ENCODE measurements at regions not wholly inside any gene's neighbourhood (a gene's known extent, or its start where the extent isn't known, plus 50 kb on each side); places are given as distances from the start of the nearest gene placed in this dataset.

GRCh38 chr9:26331223-26331622 lies 561.4 kb downstream of the CAAP1 start:
- in situ Hi-C loops (cut with HindIII; ENCODE audit: low pct_ligation_motif_present, low sequenced_read_pairs) = no loop called here

GRCh38 chr9:26329974-26330373 lies 562.6 kb downstream of the CAAP1 start:
- TF ChIP-seq CTCF (IDR thresholded peaks at IDR 0.05; ENCODE audit: low read depth, low read length, missing control alignments) = no peak
- in situ Hi-C loops (cut with HindIII; ENCODE audit: low pct_ligation_motif_present, low sequenced_read_pairs) = no loop called here
- no peak for DNase-seq
- Histone ChIP-seq H3K4me3 (ENCODE audit: low read depth, low read length) (no peak overlapping the region), H3K27me3 (replicated peaks) (no peaks in the 10 kb centered on the region), H3K27ac (no peak overlapping the region), H3K36me3 (replicated peaks) (no peaks in the 10 kb centered on the region)

More at GRCh38 chr9:26331223-26331622, 561.4 kb downstream of the CAAP1 start:
- Histone ChIP-seq H3K4me3 (ENCODE audit: low read depth, low read length) (no peak overlapping the region), H3K27ac (no peak overlapping the region), H3K27me3 (replicated peaks) (no peaks in the 10 kb centered on the region), H3K36me3 (replicated peaks) (no peaks in the 10 kb centered on the region)
- no peak for DNase-seq
- no peak for TF ChIP-seq CTCF (IDR thresholded peaks at IDR 0.05; ENCODE audit: low read depth, low read length, missing control alignments)

GRCh38 chr9:26326563-26326962 lies 566.0 kb downstream of the CAAP1 start:
- DNase-seq = peak; percentile 62
- no peaks in the 10 kb centered on the region for H3K27me3 ChIP-seq (replicated peaks)
- in situ Hi-C loops (cut with HindIII; ENCODE audit: low pct_ligation_motif_present, low sequenced_read_pairs) = no loop called here
- H3K36me3 ChIP-seq (replicated peaks) = no peaks in the 10 kb centered on the region
- peak; percentile 86 for TF ChIP-seq CTCF (IDR thresholded peaks at IDR 0.05; ENCODE audit: low read depth, low read length, missing control alignments)
- H3K27ac ChIP-seq = no peak overlapping the region
- H3K4me3 ChIP-seq (ENCODE audit: low read depth, low read length) = no peak overlapping the region

GRCh38 chr9:26325444-26325829 lies 567.2 kb downstream of the CAAP1 start:
- in situ Hi-C loops (cut with HindIII; ENCODE audit: low pct_ligation_motif_present, low sequenced_read_pairs) = no loop called here
- no peak overlapping the region for H3K27ac ChIP-seq
- no peaks in the 10 kb centered on the region for H3K27me3 ChIP-seq (replicated peaks)
- H3K4me3 ChIP-seq (ENCODE audit: low read depth, low read length) = no peak overlapping the region
- H3K36me3 ChIP-seq (replicated peaks) = no peaks in the 10 kb centered on the region
- no peak for TF ChIP-seq CTCF (IDR thresholded peaks at IDR 0.05; ENCODE audit: low read depth, low read length, missing control alignments)
- DNase-seq = no peak

GRCh38 chr9:26324786-26325443 lies 567.7 kb downstream of the CAAP1 start:
- H3K4me3 ChIP-seq (ENCODE audit: low read depth, low read length) = no peak overlapping the region
- H3K36me3 ChIP-seq (replicated peaks) = no peaks in the 10 kb centered on the region
- no peak for TF ChIP-seq CTCF (IDR thresholded peaks at IDR 0.05; ENCODE audit: low read depth, low read length, missing control alignments)
- in situ Hi-C loops (cut with HindIII; ENCODE audit: low pct_ligation_motif_present, low sequenced_read_pairs) = no loop called here
- no peak for DNase-seq
- no peaks in the 10 kb centered on the region for H3K27me3 ChIP-seq (replicated peaks)
- H3K27ac ChIP-seq = no peak overlapping the region

GRCh38 chr9:26321935-26322334 lies 570.7 kb downstream of the CAAP1 start:
- in situ Hi-C loops (cut with HindIII; ENCODE audit: low pct_ligation_motif_present, low sequenced_read_pairs) = no loop called here
- no peak for TF ChIP-seq CTCF (IDR thresholded peaks at IDR 0.05; ENCODE audit: low read depth, low read length, missing control alignments)
- H3K4me3 ChIP-seq (ENCODE audit: low read depth, low read length) = no peak overlapping the region
- H3K27ac ChIP-seq = no peak overlapping the region
- H3K36me3 ChIP-seq (replicated peaks) = no peaks in the 10 kb centered on the region
- no peaks in the 10 kb centered on the region for H3K27me3 ChIP-seq (replicated peaks)
- no peak for DNase-seq

All from brain microvascular endothelial cell (primary cell).